ENCODE measurements at regions not wholly inside any gene's neighbourhood (a gene's known extent, or its start where the extent isn't known, plus 50 kb on each side); places are given as distances from the start of the nearest gene placed in this dataset.
"Not testable (repeated sequence)": the region's sequence is repeated elsewhere in the genome, so short reads cannot be mapped to it uniquely, and the experiment has no call there.

DNA sequence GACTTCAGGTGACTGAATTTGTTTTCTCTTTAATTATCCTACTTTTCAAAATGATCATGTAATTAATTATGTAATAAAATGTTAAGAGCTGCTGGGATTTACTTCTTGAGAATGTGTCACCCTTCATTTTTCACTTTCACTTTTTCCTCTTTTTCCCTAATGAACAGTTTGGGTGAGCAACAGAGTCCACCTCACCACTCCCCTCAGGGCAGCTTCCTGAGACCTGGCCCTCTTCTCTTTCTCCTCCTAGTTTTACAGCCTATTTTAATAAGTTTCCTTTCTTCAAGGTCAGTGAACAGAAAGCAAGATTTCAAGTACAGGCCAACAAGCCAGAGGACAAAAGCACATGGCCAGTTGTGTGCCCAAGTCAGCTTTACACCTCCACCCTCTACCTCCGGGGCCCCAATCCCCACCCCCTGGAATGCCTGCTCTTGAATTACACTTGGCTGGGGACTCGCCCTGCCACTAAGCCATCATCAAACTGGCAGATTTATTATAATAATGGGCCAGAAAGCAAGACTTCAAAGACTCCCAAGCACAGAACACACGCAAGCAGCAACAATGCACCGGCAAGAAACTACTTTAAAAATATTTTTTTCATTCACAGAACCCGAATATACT, 143.1 kb upstream of the VOPP1 start:
- H4K8ac ChIP-seq (replicated peaks; ENCODE audit: insufficient read length, low read depth, low read length); H4K5ac ChIP-seq (ENCODE audit: insufficient read length, low read depth, low read length); H4K91ac ChIP-seq (ENCODE audit: insufficient read length, low read depth, low read length); H3K56ac ChIP-seq (ENCODE audit: insufficient read length, low read depth, low read length); H2AFZ ChIP-seq (ENCODE audit: low read length); H3K27ac Mint-ChIP-seq; H3K27me3 Mint-ChIP-seq (ENCODE audit: low read depth); H3K27ac ChIP-seq (ENCODE audit: insufficient read length, low read depth, low read length); H3K27me3 ChIP-seq (ENCODE audit: insufficient read depth, low read length); H3K18ac ChIP-seq (ENCODE audit: insufficient read length, low read depth, low read length); H3K4me1 Mint-ChIP-seq; H3K79me2 ChIP-seq (ENCODE audit: insufficient read depth, low read length); H3K9me3 Mint-ChIP-seq; H2BK12ac ChIP-seq (ENCODE audit: insufficient read length, low read depth, low read length); H3K4me2 ChIP-seq (ENCODE audit: insufficient read depth, insufficient read length, low read length); H4K20me1 ChIP-seq (ENCODE audit: control insufficient read depth, insufficient read depth, insufficient read length); H3K23ac ChIP-seq (ENCODE audit: insufficient read length, low read depth, low read length); H2BK120ac ChIP-seq (ENCODE audit: low read depth, low read length, poor library complexity, severe bottlenecking); H2AK5ac ChIP-seq (ENCODE audit: insufficient read length, low read length); H3K23me2 ChIP-seq (ENCODE audit: insufficient read length, low read depth, low read length, poor library complexity, severe bottlenecking); H2BK15ac ChIP-seq (ENCODE audit: low read depth, low read length); H3K4me3 Mint-ChIP-seq; H3K36me3 Mint-ChIP-seq (ENCODE audit: insufficient read depth in 1 of 3, low read depth in 3 of 3); H3K4me1 ChIP-seq (ENCODE audit: insufficient read depth, low read length); H3K4ac ChIP-seq (ENCODE audit: low read depth, low read length); H2BK20ac ChIP-seq (ENCODE audit: low read depth, low read length, poor library complexity, severe bottlenecking); H3T11ph ChIP-seq (ENCODE audit: low read length); H3K79me1 ChIP-seq (ENCODE audit: insufficient read depth, low read depth, low read length, poor library complexity, severe bottlenecking); H3K9me3 ChIP-seq (ENCODE audit: control insufficient read depth, low read depth, low read length); H3K9ac ChIP-seq (ENCODE audit: extremely low read depth, insufficient read length, low read length); H3K14ac ChIP-seq (ENCODE audit: insufficient read depth, low read length); H2BK5ac ChIP-seq (ENCODE audit: insufficient read length, low read length); DNase-seq: not testable (repeated sequence)
- WGBS (ENCODE audit: extremely low coverage, insufficient read length, low lambda C conversion rate): no CpG with 5 or more reads among the region's 5 CpGs

DNA sequence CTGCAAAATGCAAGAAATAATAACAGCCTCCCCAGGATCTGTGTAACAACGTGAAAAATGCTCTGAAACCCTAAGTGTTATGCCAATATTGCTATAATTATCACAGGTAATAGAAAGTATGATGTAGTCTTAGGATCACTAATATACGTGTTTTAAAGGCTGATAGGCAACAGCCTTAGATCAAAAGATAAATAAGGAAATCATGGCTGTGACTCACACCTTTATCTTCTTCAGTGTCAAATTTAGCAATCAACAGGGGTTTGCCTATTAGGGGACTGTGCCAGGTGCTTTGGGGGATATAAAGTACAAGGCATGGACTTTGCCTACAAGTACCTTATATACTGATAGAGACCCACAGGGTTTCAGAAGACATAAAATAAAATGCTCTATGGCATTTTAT, 142.1 kb upstream of the VOPP1 start:
- H3K4me1 ChIP-seq (ENCODE audit: insufficient read depth, low read length); H3K27ac Mint-ChIP-seq; H2AFZ ChIP-seq (ENCODE audit: low read length); H3K23ac ChIP-seq (ENCODE audit: insufficient read length, low read depth, low read length); H3K27me3 ChIP-seq (ENCODE audit: insufficient read depth, low read length); H3K79me1 ChIP-seq (ENCODE audit: insufficient read depth, low read depth, low read length, poor library complexity, severe bottlenecking); H2BK5ac ChIP-seq (ENCODE audit: insufficient read length, low read length); H3K4ac ChIP-seq (ENCODE audit: low read depth, low read length); H2BK12ac ChIP-seq (ENCODE audit: insufficient read length, low read depth, low read length); H3K4me1 Mint-ChIP-seq; H2AK5ac ChIP-seq (ENCODE audit: insufficient read length, low read length); H3K4me2 ChIP-seq (ENCODE audit: insufficient read depth, insufficient read length, low read length); H4K8ac ChIP-seq (replicated peaks; ENCODE audit: insufficient read length, low read depth, low read length); H3K9ac ChIP-seq (ENCODE audit: extremely low read depth, insufficient read length, low read length); H3T11ph ChIP-seq (ENCODE audit: low read length); H3K9me3 Mint-ChIP-seq; H2BK15ac ChIP-seq (ENCODE audit: low read depth, low read length); H3K56ac ChIP-seq (ENCODE audit: insufficient read length, low read depth, low read length); DNase-seq; H3K14ac ChIP-seq (ENCODE audit: insufficient read depth, low read length); H4K20me1 ChIP-seq (ENCODE audit: control insufficient read depth, insufficient read depth, insufficient read length); H3K27ac ChIP-seq (ENCODE audit: insufficient read length, low read depth, low read length); H2BK120ac ChIP-seq (ENCODE audit: low read depth, low read length, poor library complexity, severe bottlenecking); H3K23me2 ChIP-seq (ENCODE audit: insufficient read length, low read depth, low read length, poor library complexity, severe bottlenecking); H3K27me3 Mint-ChIP-seq (ENCODE audit: low read depth); H3K36me3 Mint-ChIP-seq (ENCODE audit: insufficient read depth in 1 of 3, low read depth in 3 of 3); H4K5ac ChIP-seq (ENCODE audit: insufficient read length, low read depth, low read length); H3K4me3 Mint-ChIP-seq; H3K79me2 ChIP-seq (ENCODE audit: insufficient read depth, low read length); H3K18ac ChIP-seq (ENCODE audit: insufficient read length, low read depth, low read length); H4K91ac ChIP-seq (ENCODE audit: insufficient read length, low read depth, low read length); H2BK20ac ChIP-seq (ENCODE audit: low read depth, low read length, poor library complexity, severe bottlenecking); H3K9me3 ChIP-seq (ENCODE audit: control insufficient read depth, low read depth, low read length): not testable (repeated sequence)
- WGBS (ENCODE audit: extremely low coverage, insufficient read length, low lambda C conversion rate): no CpG with 5 or more reads among the region's 2 CpGs
